ENCODE measurements at regions not wholly inside any gene's neighbourhood (a gene's known extent, or its start where the extent isn't known, plus 50 kb on each side); places are given as distances from the start of the nearest gene placed in this dataset.

GRCh38 chr3:124563376-124563775, 166.9 kb upstream of the UMPS start:
- no peak for TF ChIP-seq EZH2phosphoT487 (IDR thresholded peaks at IDR 0.05; ENCODE audit: borderline replicate concordance, low read depth, low read length)
- TF ChIP-seq, protein P1, sequence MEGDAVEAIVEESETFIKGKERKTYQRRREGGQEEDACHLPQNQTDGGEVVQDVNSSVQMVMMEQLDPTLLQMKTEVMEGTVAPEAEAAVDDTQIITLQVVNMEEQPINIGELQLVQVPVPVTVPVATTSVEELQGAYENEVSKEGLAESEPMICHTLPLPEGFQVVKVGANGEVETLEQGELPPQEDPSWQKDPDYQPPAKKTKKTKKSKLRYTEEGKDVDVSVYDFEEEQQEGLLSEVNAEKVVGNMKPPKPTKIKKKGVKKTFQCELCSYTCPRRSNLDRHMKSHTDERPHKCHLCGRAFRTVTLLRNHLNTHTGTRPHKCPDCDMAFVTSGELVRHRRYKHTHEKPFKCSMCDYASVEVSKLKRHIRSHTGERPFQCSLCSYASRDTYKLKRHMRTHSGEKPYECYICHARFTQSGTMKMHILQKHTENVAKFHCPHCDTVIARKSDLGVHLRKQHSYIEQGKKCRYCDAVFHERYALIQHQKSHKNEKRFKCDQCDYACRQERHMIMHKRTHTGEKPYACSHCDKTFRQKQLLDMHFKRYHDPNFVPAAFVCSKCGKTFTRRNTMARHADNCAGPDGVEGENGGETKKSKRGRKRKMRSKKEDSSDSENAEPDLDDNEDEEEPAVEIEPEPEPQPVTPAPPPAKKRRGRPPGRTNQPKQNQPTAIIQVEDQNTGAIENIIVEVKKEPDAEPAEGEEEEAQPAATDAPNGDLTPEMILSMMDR (conservative IDR thresholded peaks at IDR 0.05; ENCODE audit: low read length), result no peak
- Histone ChIP-seq H4K20me1 (ENCODE audit: insufficient read depth, low read length) (no peaks in the 10 kb centered on the region), H3K4me3 (ENCODE audit: low read depth, low read length, poor library complexity, severe bottlenecking) (no peak overlapping the region), H3K4me1 (ENCODE audit: insufficient read depth, low read length, poor library complexity, severe bottlenecking) (no peaks in the 10 kb centered on the region), H3K9me3 (ENCODE audit: low read length) (no peaks in the 10 kb centered on the region), H3K27ac (ENCODE audit: low read depth, low read length, poor library complexity, severe bottlenecking) (no peak overlapping the region), H3K36me3 (ENCODE audit: insufficient read depth, low read length) (no peaks in the 10 kb centered on the region), H3K4me2 (ENCODE audit: low read length) (no peak overlapping the region), H3K9me2 (ENCODE audit: insufficient read depth, low read length) (no peaks in the 10 kb centered on the region), H3K79me2 (ENCODE audit: insufficient read depth, low read depth, low read length) (no peaks in the 10 kb centered on the region), H2AFZ (ENCODE audit: low read length) (no peak overlapping the region)
- no TSS peak for BruUV-seq (replicated peaks)
- ChIA-PET POLR2A (interaction anchor here (0.7 kb wide), 1 partner anchor 525 kb away, joined by 3 read pairs; no protein-coding TSS in a partner anchor), CTCF (ENCODE audit: unreplicated experiment) (no interaction called here)
- DNase-seq (ENCODE audit: low spot score), result no peak
- intact Hi-C loops (cut with micrococcal nuclease; ENCODE audit: unreplicated experiment), result no loop called here

- intact Hi-C loops (cut with micrococcal nuclease; ENCODE audit: unreplicated experiment), result loop anchor here (1.0 kb wide), 1 partner anchor 124 kb away; no protein-coding TSS in a partner anchor
- Histone ChIP-seq H3K4me3 (ENCODE audit: low read depth, low read length, poor library complexity, severe bottlenecking) (no peak overlapping the region), H3K4me1 (ENCODE audit: insufficient read depth, low read length, poor library complexity, severe bottlenecking) (no peaks in the 10 kb centered on the region), H3K4me2 (ENCODE audit: low read length) (no peak overlapping the region), H4K20me1 (ENCODE audit: insufficient read depth, low read length) (no peaks in the 10 kb centered on the region), H3K27ac (ENCODE audit: low read depth, low read length, poor library complexity, severe bottlenecking) (no peak overlapping the region), H3K9me2 (ENCODE audit: insufficient read depth, low read length) (no peaks in the 10 kb centered on the region), H3K79me2 (ENCODE audit: insufficient read depth, low read depth, low read length) (no peaks in the 10 kb centered on the region), H2AFZ (ENCODE audit: low read length) (no peak overlapping the region), H3K36me3 (ENCODE audit: insufficient read depth, low read length) (no peaks in the 10 kb centered on the region), H3K9me3 (ENCODE audit: low read length) (no peaks in the 10 kb centered on the region)
- no TSS peak for BruUV-seq (replicated peaks)
- peak; percentile 52 for DNase-seq (ENCODE audit: low spot score)
- TF ChIP-seq EZH2phosphoT487 (IDR thresholded peaks at IDR 0.05; ENCODE audit: borderline replicate concordance, low read depth, low read length), result no peak
- TF ChIP-seq, protein P1 (conservative IDR thresholded peaks at IDR 0.05; ENCODE audit: low read length), result peak; percentile 91
- POLR2A ChIA-PET, result no interaction called here
- CTCF ChIA-PET (ENCODE audit: unreplicated experiment), result no interaction called here
These were observed 165.2 kb upstream of the UMPS start for GRCh38 chr3:124565013-124565412.

DNA sequence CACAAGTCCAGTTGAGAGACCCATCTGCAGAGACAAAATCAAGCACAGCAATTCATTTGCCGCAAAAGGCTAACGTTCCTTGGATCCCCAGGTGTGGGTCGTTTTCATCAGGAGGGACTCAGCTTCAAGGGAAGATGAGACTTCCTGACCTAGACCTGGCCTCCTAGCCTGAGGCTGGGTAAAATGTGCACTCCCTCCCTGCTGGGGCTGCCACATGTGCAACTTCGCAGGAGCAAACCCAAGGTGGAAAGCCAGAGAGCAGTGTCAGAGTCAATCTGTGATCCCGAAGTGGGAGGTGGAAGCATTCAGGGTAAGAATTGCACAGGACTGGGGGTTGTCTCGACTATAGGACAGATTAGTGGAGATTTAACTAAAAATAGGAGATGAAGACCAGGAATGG, 164.7 kb upstream of the UMPS start:
- Histone ChIP-seq H3K27ac (ENCODE audit: low read depth, low read length, poor library complexity, severe bottlenecking) (no peak overlapping the region), H3K4me3 (ENCODE audit: low read depth, low read length, poor library complexity, severe bottlenecking) (no peak overlapping the region), H3K4me1 (ENCODE audit: insufficient read depth, low read length, poor library complexity, severe bottlenecking) (no peaks in the 10 kb centered on the region), H2AFZ (ENCODE audit: low read length) (no peak overlapping the region), H3K36me3 (ENCODE audit: insufficient read depth, low read length) (no peaks in the 10 kb centered on the region), H3K9me3 (ENCODE audit: low read length) (no peaks in the 10 kb centered on the region), H3K9me2 (ENCODE audit: insufficient read depth, low read length) (no peaks in the 10 kb centered on the region), H3K4me2 (ENCODE audit: low read length) (no peak overlapping the region), H3K79me2 (ENCODE audit: insufficient read depth, low read depth, low read length) (no peaks in the 10 kb centered on the region), H4K20me1 (ENCODE audit: insufficient read depth, low read length) (no peaks in the 10 kb centered on the region)
- CTCF ChIA-PET (ENCODE audit: unreplicated experiment), result no interaction called here
- intact Hi-C loops (cut with micrococcal nuclease; ENCODE audit: unreplicated experiment), result loop anchor here (1.0 kb wide), 1 partner anchor 124 kb away; no protein-coding TSS in a partner anchor
- POLR2A ChIA-PET, result interaction anchor here (0.6 kb wide), 1 partner anchor 905 kb away, joined by 3 read pairs; no protein-coding TSS in a partner anchor
- no peak for DNase-seq (ENCODE audit: low spot score)
- TF ChIP-seq EZH2phosphoT487 (IDR thresholded peaks at IDR 0.05; ENCODE audit: borderline replicate concordance, low read depth, low read length), result no peak
- TF ChIP-seq, protein P1 (conservative IDR thresholded peaks at IDR 0.05; ENCODE audit: low read length), result no peak
- no TSS peak for BruUV-seq (replicated peaks)

Data from OCI-LY7 (cell line).